ENCODE measurements at regions not wholly inside any gene's neighbourhood (a gene's known extent, or its start where the extent isn't known, plus 50 kb on each side); places are given as distances from the start of the nearest gene placed in this dataset.

DNA sequence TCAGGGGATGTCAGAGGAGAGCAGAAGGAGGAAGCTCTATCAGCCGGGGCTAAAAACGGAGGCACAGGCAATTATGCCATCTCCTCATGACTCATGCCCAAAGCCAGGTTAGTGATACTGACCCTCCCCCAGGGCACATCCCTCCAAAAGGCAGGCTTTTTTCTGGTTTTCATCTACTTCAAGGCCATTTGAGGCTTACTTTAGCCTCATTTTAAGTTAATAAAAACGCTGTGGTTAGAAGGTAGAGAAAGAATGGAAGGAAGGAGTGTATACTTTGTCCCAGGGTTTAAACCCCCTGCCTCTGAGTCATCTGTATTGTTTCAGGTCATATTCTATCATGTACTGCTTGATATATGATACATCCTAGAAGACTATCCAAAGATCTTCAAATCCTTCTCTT is 89.7 kb upstream of the NDP start:
- no peaks in the 10 kb centered on the region for H3K4me1 ChIP-seq (replicated peaks in 1 of 2; ENCODE audit: control insufficient read depth in 2 of 2, insufficient read depth in 2 of 2, low read length in 2 of 2)
- no peak overlapping the region for H3K9ac ChIP-seq (ENCODE audit: insufficient read depth in 1 of 2, low read depth in 2 of 2, low read length in 2 of 2)
- H3K36me3 ChIP-seq (ENCODE audit: control insufficient read depth, insufficient read depth, low read length): no peaks in the 10 kb centered on the region
- no peaks in the 10 kb centered on the region for H3K79me2 ChIP-seq (ENCODE audit: control insufficient read depth, insufficient read depth, low read length)
- intact Hi-C loops (cut with micrococcal nuclease): no loop called here
- no peak overlapping the region for H3K4me3 ChIP-seq
- WGBS (ENCODE audit: insufficient coverage, low coverage, missing lambda C conversion rate): 0% methylated on average over 1 of the region's 3 CpGs
- H3K9me3 ChIP-seq (replicated peaks; ENCODE audit: control insufficient read depth, insufficient read depth, low read depth, low read length): no peaks in the 10 kb centered on the region
- H3K9me1 ChIP-seq (ENCODE audit: control insufficient read depth, insufficient read depth, low read length): no peaks in the 10 kb centered on the region
- FAIRE-seq (no peak), DNase-seq (ENCODE audit: extremely low read depth in 1 of 4, low spot score in 3 of 4) (no peak), ATAC-seq (no peak)
- H4K20me1 ChIP-seq (replicated peaks; ENCODE audit: control insufficient read depth, insufficient read depth, low read length): no peaks in the 10 kb centered on the region
- no peak overlapping the region for H2AFZ ChIP-seq (ENCODE audit: low read depth, low read length)
- H3K27ac ChIP-seq (ENCODE audit: extremely low read depth, low read depth, low read length): no peak overlapping the region
- TF ChIP-seq YY1 (IDR thresholded peaks at IDR 0.05; ENCODE audit: borderline replicate concordance in 1 of 3, control insufficient read depth in 1 of 3, extremely low read depth in 1 of 3, insufficient read depth in 3 of 3, insufficient read length in 1 of 3, insufficient replicate concordance in 2 of 3, low read depth in 1 of 3, low read length in 2 of 3): no peak
- TF ChIP-seq, protein P1, sequence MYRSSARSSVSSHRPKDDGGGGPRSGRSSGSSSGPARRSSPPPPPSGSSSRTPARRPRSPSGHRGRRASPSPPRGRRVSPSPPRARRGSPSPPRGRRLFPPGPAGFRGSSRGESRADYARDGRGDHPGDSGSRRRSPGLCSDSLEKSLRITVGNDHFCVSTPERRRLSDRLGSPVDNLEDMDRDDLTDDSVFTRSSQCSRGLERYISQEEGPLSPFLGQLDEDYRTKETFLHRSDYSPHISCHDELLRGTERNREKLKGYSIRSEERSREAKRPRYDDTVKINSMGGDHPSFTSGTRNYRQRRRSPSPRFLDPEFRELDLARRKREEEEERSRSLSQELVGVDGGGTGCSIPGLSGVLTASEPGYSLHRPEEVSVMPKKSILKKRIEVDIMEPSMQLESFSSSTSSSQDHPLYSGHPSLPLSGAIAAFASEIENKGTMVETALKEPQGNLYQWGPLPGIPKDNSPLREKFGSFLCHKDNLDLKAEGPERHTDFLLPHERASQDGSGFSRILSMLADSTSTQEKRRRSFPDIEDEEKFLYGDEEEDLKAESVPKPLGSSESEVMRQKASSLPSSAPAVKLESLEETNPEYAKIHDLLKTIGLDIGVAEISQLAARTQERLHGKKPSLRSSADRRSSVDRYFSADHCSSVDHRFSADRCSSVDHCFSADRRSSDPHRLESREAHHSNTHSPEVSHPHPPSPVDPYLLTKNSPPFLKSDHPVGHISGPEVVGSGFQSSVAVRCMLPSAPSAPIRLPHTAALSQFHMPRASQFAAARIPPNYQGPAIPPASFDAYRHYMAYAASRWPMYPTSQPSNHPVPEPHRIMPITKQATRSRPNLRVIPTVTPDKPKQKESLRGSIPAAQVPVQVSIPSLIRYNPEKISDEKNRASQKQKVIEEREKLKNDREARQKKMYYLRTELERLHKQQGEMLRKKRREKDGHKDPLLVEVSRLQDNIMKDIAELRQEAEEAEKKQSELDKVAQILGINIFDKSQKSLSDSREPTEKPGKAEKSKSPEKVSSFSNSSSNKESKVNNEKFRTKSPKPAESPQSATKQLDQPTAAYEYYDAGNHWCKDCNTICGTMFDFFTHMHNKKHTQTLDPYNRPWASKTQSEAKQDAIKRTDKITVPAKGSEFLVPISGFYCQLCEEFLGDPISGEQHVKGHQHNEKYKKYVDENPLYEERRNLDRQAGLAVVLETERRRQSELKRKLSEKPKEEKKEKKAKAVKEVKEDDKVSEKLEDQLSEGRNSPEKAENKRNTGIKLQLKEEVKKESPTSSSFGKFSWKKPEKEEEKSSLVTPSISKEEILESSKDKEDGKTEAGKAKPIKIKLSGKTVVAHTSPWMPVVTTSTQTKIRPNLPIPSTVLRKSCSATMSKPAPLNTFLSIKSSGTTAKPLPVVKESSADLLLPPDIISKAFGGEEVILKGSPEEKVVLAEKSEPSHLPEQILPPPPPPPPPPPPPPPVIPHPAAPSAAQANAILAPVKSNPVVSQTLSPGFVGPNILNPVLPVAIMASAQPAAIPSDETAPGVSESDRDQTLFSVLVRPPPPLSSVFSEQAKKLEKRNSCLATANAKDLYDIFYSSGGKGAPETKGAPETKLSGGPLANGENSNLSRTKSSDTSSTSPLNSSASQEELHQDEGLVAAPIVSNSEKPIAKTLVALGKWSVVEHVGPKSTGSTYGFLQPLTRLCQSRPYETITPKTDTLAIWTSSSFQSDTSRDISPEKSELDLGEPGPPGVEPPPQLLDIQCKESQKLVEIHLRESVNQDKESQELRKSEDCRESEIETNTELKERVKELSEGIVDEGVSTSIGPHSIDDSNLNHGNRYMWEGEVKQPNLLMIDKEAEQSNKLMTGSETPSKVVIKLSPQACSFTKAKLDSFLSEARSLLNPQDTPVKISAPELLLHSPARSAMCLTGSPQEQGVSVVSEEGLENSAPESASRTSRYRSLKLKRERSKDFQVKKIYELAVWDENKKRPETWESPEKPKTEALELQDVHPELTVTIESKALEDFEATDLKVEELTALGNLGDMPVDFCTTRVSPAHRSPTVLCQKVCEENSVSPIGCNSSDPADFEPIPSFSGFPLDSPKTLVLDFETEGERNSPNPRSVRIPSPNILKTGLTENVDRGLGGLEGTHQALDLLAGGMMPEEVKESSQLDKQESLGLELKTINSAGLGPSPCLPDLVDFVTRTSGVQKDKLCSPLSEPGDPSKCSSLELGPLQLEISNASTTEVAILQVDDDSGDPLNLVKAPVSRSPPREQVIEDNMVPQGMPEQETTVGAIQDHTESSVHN (IDR thresholded peaks at IDR 0.05; ENCODE audit: borderline replicate concordance in 1 of 2, low read depth in 1 of 2): no peak
- no peak for TF ChIP-seq ASH1L (IDR thresholded peaks at IDR 0.05; ENCODE audit: borderline replicate concordance, low read depth, partially characterized antibody)
- no peak for TF ChIP-seq ZKSCAN1 (IDR thresholded peaks at IDR 0.05; ENCODE audit: low read depth, low read length)
- TF ChIP-seq ZKSCAN8 (CRISPR knock-in tag; IDR thresholded peaks at IDR 0.05): no peak
- no peak for TF ChIP-seq ADNP (tag; IDR thresholded peaks at IDR 0.05)
- TF ChIP-seq DIDO1 (tag; IDR thresholded peaks at IDR 0.05; ENCODE audit: low read depth): no peak
- CTCF ChIA-PET (ENCODE audit: low intra/inter-chr PET ratio): no interaction called here
- no TSS peak for BruUV-seq (replicated peaks)
- POLR2A ChIA-PET: no interaction called here
- H3K4me2 ChIP-seq (ENCODE audit: insufficient read depth, low read length): no peak overlapping the region
- in situ Hi-C loops (cut with MboI): no loop called here
- H3K27me3 ChIP-seq (ENCODE audit: control insufficient read depth in 2 of 2, insufficient read depth in 2 of 2, low read length in 2 of 2): peaks cover 0 to 3% of the 10 kb centered on the region in 2 experiments; a peak in 1 of 5 replicates
